H9 (cell line): ENCODE measurements at regions not wholly inside any gene's neighbourhood (a gene's known extent, or its start where the extent isn't known, plus 50 kb on each side); places are given as distances from the start of the nearest gene placed in this dataset.

Experiments
- DNase-seq: peaks from one replicate; pipeline ENCODE4 v3.0.0-alpha.2; 2017
- H2AFZ ChIP-seq: one replicate; pipeline ENCODE4 v1.6.1; 2013; ENCODE audit warnings: mild to moderate bottlenecking, low read length, control low read depth, moderate library complexity
- H2AK5ac ChIP-seq: 2 replicates; pipeline ENCODE4 v1.6.1; 2013; ENCODE audit warnings: low read length, control low read depth, mixed read lengths; ENCODE audit not compliant: insufficient read length
- H2BK120ac ChIP-seq: one replicate; pipeline ENCODE4 v1.6.1; 2013; ENCODE audit warnings: low read depth, mild to moderate bottlenecking, low read length, control low read depth, inconsistent platforms; ENCODE audit not compliant: poor library complexity, severe bottlenecking
- H2BK12ac ChIP-seq: 2 replicates; pipeline ENCODE4 v1.6.1; 2013; ENCODE audit warnings: low read length, control low read depth, mixed read lengths, low read depth; ENCODE audit not compliant: insufficient read length
- H2BK15ac ChIP-seq: 2 replicates; pipeline ENCODE4 v1.6.1; 2013; ENCODE audit warnings: low read depth, low read length, control low read depth
- H2BK20ac ChIP-seq: one replicate; pipeline ENCODE4 v1.6.1; 2013; ENCODE audit warnings: low read depth, mild to moderate bottlenecking, low read length, control low read depth, inconsistent platforms; ENCODE audit not compliant: poor library complexity, severe bottlenecking
- H2BK5ac ChIP-seq: 2 replicates; pipeline ENCODE4 v1.6.1; 2013; ENCODE audit warnings: low read length, control low read depth, mixed read lengths; ENCODE audit not compliant: insufficient read length
- H3K14ac ChIP-seq: 2 replicates; pipeline ENCODE4 v1.6.1; 2013; ENCODE audit warnings: low read length, control low read depth; ENCODE audit not compliant: insufficient read depth
- H3K18ac ChIP-seq: 2 replicates; pipeline ENCODE4 v1.6.1; 2013; ENCODE audit warnings: low read depth, mild to moderate bottlenecking, mixed read lengths, low read length, control low read depth; ENCODE audit not compliant: insufficient read length
- H3K23ac ChIP-seq: 2 replicates; pipeline ENCODE4 v1.6.1; 2013; ENCODE audit warnings: low read length, control low read depth, mixed read lengths, low read depth; ENCODE audit not compliant: insufficient read length
- H3K23me2 ChIP-seq: 2 replicates; pipeline ENCODE4 v1.6.1; 2013; ENCODE audit warnings: low read depth, mild to moderate bottlenecking, mixed read lengths, low read length, control low read depth; ENCODE audit not compliant: insufficient read length, poor library complexity, severe bottlenecking
- H3K27ac ChIP-seq: 2 replicates; pipeline ENCODE4 v1.5.1; 2013; ENCODE audit warnings: low read length, control low read depth, mixed read lengths, low read depth; ENCODE audit not compliant: insufficient read length
- H3K27me3 ChIP-seq: 2 replicates; pipeline ENCODE4 v1.6.1; 2013; ENCODE audit warnings: low read length, control low read depth, inconsistent platforms; ENCODE audit not compliant: insufficient read depth
- H3K4ac ChIP-seq: 2 replicates; pipeline ENCODE4 v1.6.1; 2013; ENCODE audit warnings: low read depth, mild to moderate bottlenecking, control low read depth, inconsistent platforms, low read length, moderate library complexity
- H3K4me1 ChIP-seq: 2 replicates; pipeline ENCODE4 v1.6.1; 2013; ENCODE audit warnings: low read length, control low read depth, inconsistent platforms; ENCODE audit not compliant: insufficient read depth
- H3K4me2 ChIP-seq: 2 replicates; pipeline ENCODE4 v1.6.1; 2013; ENCODE audit warnings: low read length, control low read depth, mixed read lengths; ENCODE audit not compliant: insufficient read length, insufficient read depth
- H3K56ac ChIP-seq: 2 replicates; pipeline ENCODE4 v1.6.1; 2013; ENCODE audit warnings: low read depth, mild to moderate bottlenecking, mixed read lengths, low read length, control low read depth; ENCODE audit not compliant: insufficient read length
- H3K79me1 ChIP-seq: 2 replicates; pipeline ENCODE4 v1.6.1; 2013; ENCODE audit warnings: low read depth, mild to moderate bottlenecking, moderate library complexity, low read length, control low read depth, inconsistent platforms; ENCODE audit not compliant: insufficient read depth, poor library complexity, severe bottlenecking
- H3K79me2 ChIP-seq: 2 replicates; pipeline ENCODE4 v1.6.1; 2013; ENCODE audit warnings: low read length, control low read depth, inconsistent platforms; ENCODE audit not compliant: insufficient read depth
- H3K9ac ChIP-seq: 2 replicates; pipeline ENCODE4 v1.6.1; 2013; ENCODE audit warnings: low read length, control low read depth, mixed read lengths; ENCODE audit not compliant: insufficient read length; ENCODE audit errors: extremely low read depth
- H3K9me3 ChIP-seq: one replicate; pipeline ENCODE4 v1.6.1; 2013; ENCODE audit warnings: low read depth, low read length, inconsistent platforms; ENCODE audit not compliant: control insufficient read depth
- H3T11ph ChIP-seq: one replicate; pipeline ENCODE4 v1.6.1; 2013; ENCODE audit warnings: mild to moderate bottlenecking, low read length, control low read depth, inconsistent platforms
- H4K20me1 ChIP-seq: one replicate; pipeline ENCODE4 v1.6.1; 2013; ENCODE audit not compliant: control insufficient read depth, insufficient read length, insufficient read depth
- H4K5ac ChIP-seq: 2 replicates; pipeline ENCODE4 v1.6.1; 2013; ENCODE audit warnings: low read depth, mild to moderate bottlenecking, mixed read lengths, low read length, control low read depth; ENCODE audit not compliant: insufficient read length
- H4K8ac ChIP-seq: replicated peaks from 2 replicates; pipeline ENCODE4 v1.6.1; 2013; ENCODE audit warnings: low read length, control low read depth, mixed read lengths, low read depth; ENCODE audit not compliant: insufficient read length
- H4K91ac ChIP-seq: 2 replicates; pipeline ENCODE4 v1.6.1; 2013; ENCODE audit warnings: low read depth, mild to moderate bottlenecking, moderate library complexity, mixed read lengths, low read length, control low read depth; ENCODE audit not compliant: insufficient read length
- H3K27ac Mint-ChIP-seq, 3 experiments: 2 replicates in 2 of 3; 3 replicates in 1 of 3; pipeline ENCODE4 v1.8.0; 2020 to 2021; ENCODE audit warnings: mixed read lengths in 3 of 3, mild to moderate bottlenecking in 1 of 3, moderate library complexity in 1 of 3
- H3K27me3 Mint-ChIP-seq: 2 replicates; pipeline ENCODE4 v1.8.0; 2021; ENCODE audit warnings: low read depth, mild to moderate bottlenecking, moderate library complexity, mixed read lengths
- H3K36me3 Mint-ChIP-seq, 3 experiments: 2 replicates in 2 of 3; 3 replicates in 1 of 3; pipeline ENCODE4 v1.8.0; 2020 to 2021; ENCODE audit warnings: low read depth in 3 of 3, mixed read lengths in 3 of 3; ENCODE audit not compliant: insufficient read depth in 1 of 3
- H3K4me1 Mint-ChIP-seq, 2 experiments: 2 replicates each; pipeline ENCODE4 v1.8.0; 2020; ENCODE audit warnings: mixed read lengths in 2 of 2
- H3K4me3 Mint-ChIP-seq, 2 experiments: 2 replicates in 1 of 2; 3 replicates in 1 of 2; pipeline ENCODE4 v1.8.0; 2020 to 2021; ENCODE audit warnings: mild to moderate bottlenecking in 2 of 2, mixed read lengths in 2 of 2, moderate library complexity in 1 of 2
- H3K9me3 Mint-ChIP-seq, 2 experiments: 2 replicates in 1 of 2; 3 replicates in 1 of 2; pipeline ENCODE4 v1.8.0; 2020; ENCODE audit warnings: mild to moderate bottlenecking in 2 of 2, mixed read lengths in 2 of 2, moderate library complexity in 1 of 2
- TF ChIP-seq, protein P1 (sequence below): fragments of 200-600 bp; sonication (generic); conservative IDR thresholded peaks from 3 replicates; pipeline ENCODE4 v1.8.0; 2021; ENCODE audit warnings: antibody characterized with exemption, mild to moderate bottlenecking

DNA sequence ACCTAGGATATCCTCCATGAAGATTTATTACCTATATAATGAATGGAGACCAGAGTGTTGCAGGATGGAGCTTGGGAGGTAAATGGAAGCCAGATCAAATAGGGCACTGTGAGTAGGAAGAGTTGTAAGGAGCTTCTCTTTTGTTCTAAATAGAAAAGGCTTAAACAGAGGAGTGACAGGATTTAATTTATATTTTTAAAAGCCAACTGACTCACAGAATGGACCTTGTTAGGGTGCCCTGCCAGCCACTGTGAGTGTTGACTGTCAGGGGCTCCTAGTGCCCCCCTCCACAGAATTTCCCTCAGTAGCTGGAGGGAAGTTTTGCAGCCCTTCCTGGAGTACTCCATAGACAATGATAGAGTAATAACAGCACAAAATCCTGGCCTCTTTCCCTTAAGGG lies 547.5 kb downstream of the MCTP2 start:
- Histone ChIP-seq H3T11ph (no peak overlapping the region), H4K8ac (no peak overlapping the region), H3K4me2 (no peak overlapping the region), H2AK5ac (no peak overlapping the region), H4K5ac (no peak overlapping the region), H3K27ac (no peak overlapping the region), H4K20me1 (no peaks in the 10 kb centered on the region), H3K18ac (no peak overlapping the region), H3K79me2 (no peaks in the 10 kb centered on the region), H3K27me3 (no peaks in the 10 kb centered on the region), H3K23me2 (no peaks in the 10 kb centered on the region), H3K4ac (no peak overlapping the region), H4K91ac (no peak overlapping the region), H2BK20ac (no peak overlapping the region), H3K14ac (no peak overlapping the region), H3K4me1 (no peaks in the 10 kb centered on the region), H3K23ac (no peak overlapping the region), H2BK12ac (no peak overlapping the region), H3K9ac (no peak overlapping the region), H3K79me1 (no peaks in the 10 kb centered on the region), H3K9me3 (no peaks in the 10 kb centered on the region), H3K56ac (no peak overlapping the region), H2BK120ac (no peak overlapping the region), H2BK15ac (no peak overlapping the region), H2BK5ac (no peak overlapping the region), H2AFZ (no peak overlapping the region)
- peaks cover 4 to 5% of the 10 kb centered on the region in 2 experiments; a peak in 3 of 4 replicates for H3K4me1 Mint-ChIP-seq
- TF ChIP-seq, protein P1, sequence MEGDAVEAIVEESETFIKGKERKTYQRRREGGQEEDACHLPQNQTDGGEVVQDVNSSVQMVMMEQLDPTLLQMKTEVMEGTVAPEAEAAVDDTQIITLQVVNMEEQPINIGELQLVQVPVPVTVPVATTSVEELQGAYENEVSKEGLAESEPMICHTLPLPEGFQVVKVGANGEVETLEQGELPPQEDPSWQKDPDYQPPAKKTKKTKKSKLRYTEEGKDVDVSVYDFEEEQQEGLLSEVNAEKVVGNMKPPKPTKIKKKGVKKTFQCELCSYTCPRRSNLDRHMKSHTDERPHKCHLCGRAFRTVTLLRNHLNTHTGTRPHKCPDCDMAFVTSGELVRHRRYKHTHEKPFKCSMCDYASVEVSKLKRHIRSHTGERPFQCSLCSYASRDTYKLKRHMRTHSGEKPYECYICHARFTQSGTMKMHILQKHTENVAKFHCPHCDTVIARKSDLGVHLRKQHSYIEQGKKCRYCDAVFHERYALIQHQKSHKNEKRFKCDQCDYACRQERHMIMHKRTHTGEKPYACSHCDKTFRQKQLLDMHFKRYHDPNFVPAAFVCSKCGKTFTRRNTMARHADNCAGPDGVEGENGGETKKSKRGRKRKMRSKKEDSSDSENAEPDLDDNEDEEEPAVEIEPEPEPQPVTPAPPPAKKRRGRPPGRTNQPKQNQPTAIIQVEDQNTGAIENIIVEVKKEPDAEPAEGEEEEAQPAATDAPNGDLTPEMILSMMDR = no peak
- H3K4me3 Mint-ChIP-seq = no peak overlapping the region
- DNase-seq = no peak
- H3K36me3 Mint-ChIP-seq = 0 out of 7 replicates have a peak, but pooled peaks cover 0 to 4% (median 0%) of the 10 kb centered on the region in 3 experiments
- H3K27me3 Mint-ChIP-seq = no peaks in the 10 kb centered on the region
- H3K9me3 Mint-ChIP-seq = no peaks in the 10 kb centered on the region
- no peak overlapping the region for H3K27ac Mint-ChIP-seq
